ENCODE measurements at regions not wholly inside any gene's neighbourhood (a gene's known extent, or its start where the extent isn't known, plus 50 kb on each side); places are given as distances from the start of the nearest gene placed in this dataset.

GRCh38 chr21:20301395-20301794, 696.8 kb upstream of the NCAM2 start:
- FAIRE-seq, result no peak

- FAIRE-seq, result no peak
Observed at GRCh38 chr21:20302084-20302483, 696.1 kb upstream of the NCAM2 start.

GRCh38 chr21:20306836-20307235, 691.4 kb upstream of the NCAM2 start:
- no peak for FAIRE-seq

GRCh38 chr21:20308586-20309315, 689.5 kb upstream of the NCAM2 start:
- no peak for FAIRE-seq

GRCh38 chr21:20311234-20311787, 686.9 kb upstream of the NCAM2 start:
- no peak for FAIRE-seq

- FAIRE-seq, result no peak
Observed at GRCh38 chr21:20313013-20313412, 685.2 kb upstream of the NCAM2 start.

GRCh38 chr21:20315042-20315441, 683.2 kb upstream of the NCAM2 start:
- FAIRE-seq, result no peak

- no peak for FAIRE-seq
Observed at GRCh38 chr21:20329636-20330035, 668.6 kb upstream of the NCAM2 start.

GRCh38 chr21:20330652-20331051, 667.6 kb upstream of the NCAM2 start:
- no peak for FAIRE-seq

GRCh38 chr21:20334585-20334984, 663.6 kb upstream of the NCAM2 start:
- FAIRE-seq, result no peak

- no peak for FAIRE-seq
Observed at GRCh38 chr21:20341431-20341830, 656.8 kb upstream of the NCAM2 start.

GRCh38 chr21:20343186-20343585, 655.0 kb upstream of the NCAM2 start:
- FAIRE-seq, result no peak

GRCh38 chr21:20351138-20351537, 647.1 kb upstream of the NCAM2 start:
- FAIRE-seq, result no peak

GRCh38 chr21:20353351-20353750, 644.9 kb upstream of the NCAM2 start:
- no peak for FAIRE-seq

- no peak for FAIRE-seq
Observed at GRCh38 chr21:20373031-20373430, 625.2 kb upstream of the NCAM2 start.

- no peak for FAIRE-seq
Observed at GRCh38 chr21:20377250-20377649, 621.0 kb upstream of the NCAM2 start.

GRCh38 chr21:20388400-20388799, 609.8 kb upstream of the NCAM2 start:
- no peak for FAIRE-seq

GRCh38 chr21:20396798-20397197, 601.4 kb upstream of the NCAM2 start:
- FAIRE-seq, result no peak

- FAIRE-seq, result no peak
Observed at GRCh38 chr21:20404915-20405314, 593.3 kb upstream of the NCAM2 start.

- FAIRE-seq, result no peak
Observed at GRCh38 chr21:20418353-20418752, 579.9 kb upstream of the NCAM2 start.

GRCh38 chr21:20419772-20420171, 578.4 kb upstream of the NCAM2 start:
- FAIRE-seq, result no peak

GRCh38 chr21:20424943-20425342, 573.3 kb upstream of the NCAM2 start:
- FAIRE-seq, result no peak

- no peak for FAIRE-seq
Observed at GRCh38 chr21:20425856-20426255, 572.4 kb upstream of the NCAM2 start.

- FAIRE-seq, result no peak
Observed at GRCh38 chr21:20440338-20440737, 557.9 kb upstream of the NCAM2 start.
